ENCODE measurements at regions not wholly inside any gene's neighbourhood (a gene's known extent, or its start where the extent isn't known, plus 50 kb on each side); places are given as distances from the start of the nearest gene placed in this dataset.
"Not testable (repeated sequence)": the region's sequence is repeated elsewhere in the genome, so short reads cannot be mapped to it uniquely, and the experiment has no call there.

DNA sequence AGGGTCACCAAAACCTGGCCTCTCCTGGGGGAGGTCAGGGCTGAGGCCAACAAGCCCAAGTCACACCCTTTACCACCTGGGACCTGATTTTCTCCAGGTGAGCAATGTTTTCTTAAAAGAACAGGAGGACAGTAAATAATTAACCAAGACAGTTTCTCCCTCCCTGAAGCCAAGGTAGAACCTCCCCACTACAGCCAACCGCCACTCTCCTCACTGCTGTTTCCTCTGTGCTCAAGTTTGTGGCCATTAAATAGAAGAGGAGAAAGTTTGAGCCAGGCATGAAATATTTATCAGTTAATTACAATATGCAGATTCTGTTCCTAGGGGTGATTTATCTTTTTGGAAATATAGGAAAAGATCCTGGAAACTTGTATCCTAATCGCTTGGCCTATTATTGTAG is 150.6 kb upstream of the ANKRD20A1 start:
- H4K20me1 ChIP-seq (ENCODE audit: insufficient read depth, low read depth, low read length); H3K79me2 ChIP-seq (ENCODE audit: low read length); H3K27ac ChIP-seq (ENCODE audit: low read length); DNase-seq; H3K9ac ChIP-seq (ENCODE audit: low read length); H3K36me3 ChIP-seq (ENCODE audit: insufficient read depth, low read length); H3K9me2 ChIP-seq (replicated peaks; ENCODE audit: insufficient read depth, low read length); H3K27me3 ChIP-seq (ENCODE audit: low read length); H3K4me3 ChIP-seq (ENCODE audit: low read length); H2AFZ ChIP-seq (ENCODE audit: low read length); H3K4me1 ChIP-seq (ENCODE audit: low read length); H3K9me3 ChIP-seq (ENCODE audit: low read length); H3K4me2 ChIP-seq (ENCODE audit: low read depth, low read length, poor library complexity, severe bottlenecking): not testable (repeated sequence)

DNA sequence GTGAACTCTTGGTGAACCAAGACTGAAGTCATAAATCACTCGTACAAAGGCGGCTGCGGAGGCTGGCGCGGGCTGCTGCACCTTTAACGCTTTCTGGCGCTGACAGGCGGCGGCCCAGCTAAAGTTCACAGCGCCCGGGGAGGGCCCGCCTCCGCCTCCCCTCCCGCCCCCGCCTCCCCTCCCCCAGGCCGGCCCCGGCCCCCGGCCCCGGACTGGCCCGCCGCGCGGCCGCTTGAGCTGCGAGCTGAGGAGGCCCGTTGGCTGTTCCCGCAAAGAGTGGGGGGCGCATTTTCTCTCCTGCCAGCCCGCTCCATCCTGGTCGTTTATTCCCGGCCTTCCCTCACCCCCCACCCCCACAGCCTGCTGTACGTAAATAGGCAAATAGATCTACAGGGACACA is 147.3 kb upstream of the ANKRD20A1 start:
- DNase-seq; H3K27me3 ChIP-seq (ENCODE audit: low read length); H3K27ac ChIP-seq (ENCODE audit: low read length); H4K20me1 ChIP-seq (ENCODE audit: insufficient read depth, low read depth, low read length); H3K79me2 ChIP-seq (ENCODE audit: low read length); H3K4me1 ChIP-seq (ENCODE audit: low read length); H3K4me3 ChIP-seq (ENCODE audit: low read length); H2AFZ ChIP-seq (ENCODE audit: low read length); H3K4me2 ChIP-seq (ENCODE audit: low read depth, low read length, poor library complexity, severe bottlenecking); H3K9me3 ChIP-seq (ENCODE audit: low read length); H3K9me2 ChIP-seq (replicated peaks; ENCODE audit: insufficient read depth, low read length); H3K9ac ChIP-seq (ENCODE audit: low read length); H3K36me3 ChIP-seq (ENCODE audit: insufficient read depth, low read length): not testable (repeated sequence)

DNA sequence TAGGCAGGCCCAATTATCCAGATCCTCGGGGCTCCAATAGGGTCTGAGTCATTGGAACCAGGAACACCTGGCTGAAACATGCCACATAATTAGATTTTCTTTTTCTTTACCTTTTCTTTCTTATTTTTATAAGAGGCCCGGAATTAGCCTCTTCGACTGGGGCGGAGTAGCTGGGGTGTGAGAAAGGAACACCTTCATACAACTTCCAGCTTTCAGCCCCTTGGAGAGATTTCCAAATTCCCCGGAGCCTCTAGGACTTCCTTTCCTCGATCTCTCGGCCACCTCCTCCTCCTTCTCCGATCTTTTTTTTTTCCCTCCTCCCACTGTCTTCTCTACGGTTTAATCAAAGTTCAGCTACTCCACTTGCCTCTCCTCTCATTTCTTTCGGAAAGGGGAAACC is 146.8 kb upstream of the ANKRD20A1 start:
- H3K79me2 ChIP-seq (ENCODE audit: low read length); DNase-seq: not testable (repeated sequence)

DNA sequence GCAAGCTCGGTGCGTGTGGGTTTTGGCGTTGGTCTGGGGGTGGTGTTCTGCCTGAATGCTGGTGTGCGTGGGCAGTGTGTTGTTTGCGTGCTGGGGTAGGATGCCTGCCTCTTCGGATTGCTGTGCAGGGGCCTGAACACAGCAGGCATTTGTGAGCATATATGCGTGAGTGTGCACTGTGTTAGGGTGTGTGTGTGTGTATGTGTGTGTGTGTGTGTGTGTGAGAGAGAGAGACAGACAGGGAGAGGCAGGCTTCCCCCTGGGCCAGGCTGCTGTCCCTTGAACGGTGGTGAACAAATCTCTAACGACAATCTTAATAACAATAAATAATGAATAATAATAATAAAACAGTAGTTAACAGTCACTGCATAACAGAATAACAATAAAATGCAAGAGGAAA is 145.8 kb upstream of the ANKRD20A1 start:
- H3K9me3 ChIP-seq (ENCODE audit: low read length); H3K4me3 ChIP-seq (ENCODE audit: low read length); H3K4me1 ChIP-seq (ENCODE audit: low read length); H3K27ac ChIP-seq (ENCODE audit: low read length); H3K4me2 ChIP-seq (ENCODE audit: low read depth, low read length, poor library complexity, severe bottlenecking); H3K36me3 ChIP-seq (ENCODE audit: insufficient read depth, low read length); DNase-seq; H4K20me1 ChIP-seq (ENCODE audit: insufficient read depth, low read depth, low read length); H3K27me3 ChIP-seq (ENCODE audit: low read length); H2AFZ ChIP-seq (ENCODE audit: low read length); H3K79me2 ChIP-seq (ENCODE audit: low read length); H3K9me2 ChIP-seq (replicated peaks; ENCODE audit: insufficient read depth, low read length); H3K9ac ChIP-seq (ENCODE audit: low read length): not testable (repeated sequence)

More for the DNA sequence above, 146.8 kb upstream of the ANKRD20A1 start:
- not testable (repeated sequence) for H3K27me3 ChIP-seq (ENCODE audit: low read length); H2AFZ ChIP-seq (ENCODE audit: low read length); H3K4me2 ChIP-seq (ENCODE audit: low read depth, low read length, poor library complexity, severe bottlenecking); H4K20me1 ChIP-seq (ENCODE audit: insufficient read depth, low read depth, low read length); H3K36me3 ChIP-seq (ENCODE audit: insufficient read depth, low read length); H3K27ac ChIP-seq (ENCODE audit: low read length); H3K9ac ChIP-seq (ENCODE audit: low read length); H3K9me3 ChIP-seq (ENCODE audit: low read length); H3K4me3 ChIP-seq (ENCODE audit: low read length); H3K4me1 ChIP-seq (ENCODE audit: low read length); H3K9me2 ChIP-seq (replicated peaks; ENCODE audit: insufficient read depth, low read length)

DNA sequence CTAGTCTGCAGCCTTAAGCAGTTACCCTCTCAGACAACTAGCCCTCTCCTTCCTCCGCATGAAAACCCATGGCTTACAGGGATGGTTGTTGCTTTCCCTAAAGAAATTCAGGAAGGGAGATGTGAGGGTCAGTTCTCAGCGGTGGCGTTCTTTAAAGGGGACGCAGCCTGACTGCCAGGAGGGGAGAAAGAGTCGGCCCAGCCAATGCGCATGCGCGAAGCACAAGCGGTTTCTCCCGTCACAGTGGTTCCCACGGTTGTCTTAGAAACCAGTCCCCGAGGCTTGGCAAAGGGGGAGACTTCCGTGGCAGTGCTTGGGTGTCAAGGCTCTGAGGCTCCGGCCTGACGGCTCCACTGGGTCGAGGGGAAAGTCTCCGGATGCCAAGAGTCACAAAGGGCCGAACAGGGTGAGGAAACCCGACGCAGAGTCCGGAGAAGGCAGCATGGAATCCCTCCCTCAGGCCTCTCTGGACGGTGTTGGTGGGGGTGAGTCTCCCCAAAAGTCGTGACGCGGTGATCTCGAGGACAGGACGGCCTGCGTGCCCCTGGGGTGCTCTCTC is 140.8 kb upstream of the ANKRD20A1 start:
- not testable (repeated sequence) for H3K4me1 ChIP-seq (ENCODE audit: low read length); H3K4me2 ChIP-seq (ENCODE audit: low read depth, low read length, poor library complexity, severe bottlenecking); DNase-seq; H3K79me2 ChIP-seq (ENCODE audit: low read length); H3K9me3 ChIP-seq (ENCODE audit: low read length); H3K4me3 ChIP-seq (ENCODE audit: low read length); H4K20me1 ChIP-seq (ENCODE audit: insufficient read depth, low read depth, low read length); H3K9me2 ChIP-seq (replicated peaks; ENCODE audit: insufficient read depth, low read length); H2AFZ ChIP-seq (ENCODE audit: low read length); H3K27me3 ChIP-seq (ENCODE audit: low read length); H3K36me3 ChIP-seq (ENCODE audit: insufficient read depth, low read length); H3K9ac ChIP-seq (ENCODE audit: low read length); H3K27ac ChIP-seq (ENCODE audit: low read length)

DNA sequence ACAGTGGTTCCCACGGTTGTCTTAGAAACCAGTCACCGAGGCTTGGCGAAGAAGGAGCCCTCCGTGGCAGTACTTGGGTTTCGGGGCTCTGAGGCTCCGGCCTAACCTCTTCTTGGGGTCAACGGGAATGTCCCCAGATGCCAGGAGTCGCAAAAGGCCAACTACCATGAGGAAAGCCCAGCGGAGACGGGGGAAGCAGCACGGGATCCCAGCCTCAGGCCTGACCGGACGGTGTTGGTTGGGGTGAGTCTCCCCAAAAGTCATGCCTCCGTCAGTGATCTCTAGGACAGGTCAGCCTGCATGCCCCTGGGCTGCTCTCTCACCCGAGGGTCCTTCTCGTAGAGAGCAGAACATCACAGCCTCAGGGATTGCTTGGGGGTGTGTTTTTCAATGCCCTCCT is 138.2 kb upstream of the ANKRD20A1 start:
- H3K4me3 ChIP-seq (ENCODE audit: low read length); DNase-seq; H3K4me1 ChIP-seq (ENCODE audit: low read length); H3K4me2 ChIP-seq (ENCODE audit: low read depth, low read length, poor library complexity, severe bottlenecking); H3K79me2 ChIP-seq (ENCODE audit: low read length); H3K9ac ChIP-seq (ENCODE audit: low read length); H3K9me3 ChIP-seq (ENCODE audit: low read length); H2AFZ ChIP-seq (ENCODE audit: low read length); H3K9me2 ChIP-seq (replicated peaks; ENCODE audit: insufficient read depth, low read length); H4K20me1 ChIP-seq (ENCODE audit: insufficient read depth, low read depth, low read length); H3K27ac ChIP-seq (ENCODE audit: low read length); H3K27me3 ChIP-seq (ENCODE audit: low read length); H3K36me3 ChIP-seq (ENCODE audit: insufficient read depth, low read length): not testable (repeated sequence)

DNA sequence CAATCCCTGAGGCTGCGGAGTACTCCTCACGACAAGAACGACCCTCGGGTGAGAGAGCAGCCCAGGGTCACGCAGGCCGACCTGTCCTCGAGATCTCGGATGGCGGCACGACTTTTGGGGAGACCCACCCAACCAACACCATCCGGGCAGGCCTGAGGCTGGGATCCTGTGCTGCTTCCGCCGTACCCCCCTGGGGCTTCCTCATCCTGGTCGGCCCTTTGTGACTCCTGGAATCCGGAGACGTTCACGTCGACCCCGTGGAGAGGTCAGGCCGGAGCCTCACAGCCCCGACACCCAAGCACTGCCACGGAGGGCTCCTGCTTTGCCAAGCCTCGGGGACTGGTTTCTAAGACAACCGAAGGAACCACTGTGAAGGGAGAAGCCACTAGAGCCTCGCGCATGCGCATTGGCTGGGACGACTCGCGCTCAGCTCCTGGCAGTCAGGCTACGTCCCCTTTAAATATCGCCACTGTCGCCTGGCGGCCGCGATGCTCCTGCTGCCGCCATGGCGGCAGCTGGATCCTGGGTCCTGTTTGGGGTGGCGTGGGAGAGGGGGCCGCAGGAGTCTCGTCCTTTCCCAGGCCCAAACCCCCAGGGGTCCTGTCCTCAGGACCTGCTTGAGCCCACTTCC is 136.2 kb upstream of the ANKRD20A1 start:
- H3K36me3 ChIP-seq (ENCODE audit: insufficient read depth, low read length); DNase-seq; H3K79me2 ChIP-seq (ENCODE audit: low read length); H3K4me2 ChIP-seq (ENCODE audit: low read depth, low read length, poor library complexity, severe bottlenecking); H3K27me3 ChIP-seq (ENCODE audit: low read length); H3K4me1 ChIP-seq (ENCODE audit: low read length); H3K9ac ChIP-seq (ENCODE audit: low read length); H4K20me1 ChIP-seq (ENCODE audit: insufficient read depth, low read depth, low read length); H3K9me3 ChIP-seq (ENCODE audit: low read length); H3K9me2 ChIP-seq (replicated peaks; ENCODE audit: insufficient read depth, low read length); H3K4me3 ChIP-seq (ENCODE audit: low read length); H2AFZ ChIP-seq (ENCODE audit: low read length); H3K27ac ChIP-seq (ENCODE audit: low read length): not testable (repeated sequence)

DNA sequence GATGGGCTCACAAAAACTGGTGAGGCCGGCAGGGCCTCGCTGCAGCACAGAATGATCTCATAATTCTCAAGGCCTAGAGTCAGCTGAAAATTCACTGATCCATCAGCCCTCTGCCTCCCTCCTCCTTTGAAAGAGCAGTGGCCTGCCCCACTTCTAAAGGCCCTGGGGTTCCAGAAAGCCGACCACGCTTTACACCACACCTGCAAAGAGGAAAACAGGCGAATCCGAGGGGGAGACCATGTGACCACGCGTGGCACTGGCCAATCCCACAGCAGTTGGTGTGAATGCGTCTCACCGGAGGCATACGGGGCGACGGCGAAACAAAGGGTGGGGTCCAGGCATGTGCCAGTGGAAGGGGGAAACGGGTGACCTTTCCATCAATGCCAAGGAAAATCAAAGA is 135.5 kb upstream of the ANKRD20A1 start:
- not testable (repeated sequence) for H3K27ac ChIP-seq (ENCODE audit: low read length); H2AFZ ChIP-seq (ENCODE audit: low read length); H3K4me1 ChIP-seq (ENCODE audit: low read length); H3K9me2 ChIP-seq (replicated peaks; ENCODE audit: insufficient read depth, low read length); H4K20me1 ChIP-seq (ENCODE audit: insufficient read depth, low read depth, low read length); H3K36me3 ChIP-seq (ENCODE audit: insufficient read depth, low read length); H3K4me2 ChIP-seq (ENCODE audit: low read depth, low read length, poor library complexity, severe bottlenecking); H3K27me3 ChIP-seq (ENCODE audit: low read length); H3K79me2 ChIP-seq (ENCODE audit: low read length); DNase-seq; H3K9me3 ChIP-seq (ENCODE audit: low read length)
- Histone ChIP-seq H3K4me3 (ENCODE audit: low read length) (peak overlapping the region; percentile 44; the same call in 1 of the 2 replicates), H3K9ac (ENCODE audit: low read length) (peak overlapping the region; percentile 45; the same call in 1 of the 2 replicates)

DNA sequence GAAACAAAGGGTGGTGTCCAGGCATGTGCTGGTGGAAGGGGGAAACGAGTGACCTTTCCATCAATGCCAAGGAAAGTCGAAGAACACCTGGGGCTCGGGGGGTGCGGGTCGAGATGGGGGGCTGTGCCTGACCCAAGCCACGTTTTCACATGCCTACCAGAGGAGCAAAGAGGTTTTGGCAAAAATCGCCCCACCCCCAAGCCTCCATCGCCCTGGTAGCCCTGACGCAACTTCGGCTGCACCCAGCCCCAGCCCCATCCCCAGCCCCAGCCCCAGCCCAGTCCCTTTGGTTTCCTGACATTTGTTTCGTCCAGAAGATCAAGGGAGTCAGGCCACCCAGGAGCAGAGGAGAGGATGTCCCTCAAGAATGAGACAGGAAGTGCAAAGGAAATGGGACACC is 133.8 kb upstream of the ANKRD20A1 start:
- not testable (repeated sequence) for H3K79me2 ChIP-seq (ENCODE audit: low read length); H3K36me3 ChIP-seq (ENCODE audit: insufficient read depth, low read length); H2AFZ ChIP-seq (ENCODE audit: low read length); H3K9me3 ChIP-seq (ENCODE audit: low read length); H4K20me1 ChIP-seq (ENCODE audit: insufficient read depth, low read depth, low read length); DNase-seq; H3K27ac ChIP-seq (ENCODE audit: low read length); H3K9me2 ChIP-seq (replicated peaks; ENCODE audit: insufficient read depth, low read length); H3K4me2 ChIP-seq (ENCODE audit: low read depth, low read length, poor library complexity, severe bottlenecking); H3K4me3 ChIP-seq (ENCODE audit: low read length); H3K4me1 ChIP-seq (ENCODE audit: low read length); H3K9ac ChIP-seq (ENCODE audit: low read length); H3K27me3 ChIP-seq (ENCODE audit: low read length)

Data from Karpas-422 (cell line).